Neuronal stem cell (in vitro differentiated cells): ENCODE measurements at regions not wholly inside any gene's neighbourhood (a gene's known extent, or its start where the extent isn't known, plus 50 kb on each side); places are given as distances from the start of the nearest gene placed in this dataset.
A peak's percentile ranks its signal among the peaks of the same experiment; 100 is the strongest.

Source experiments
- DNase-seq: peaks from one replicate; pipeline ENCODE4 v3.0.0-alpha.2; 2013; ENCODE audit warnings: low spot score
- H2AFZ ChIP-seq: one replicate; pipeline ENCODE4 v1.6.1; 2013; ENCODE audit warnings: mild to moderate bottlenecking, low read length, inconsistent platforms
- H2AK5ac ChIP-seq: 2 replicates; pipeline ENCODE4 v1.6.1; 2013; ENCODE audit warnings: low read depth, mild to moderate bottlenecking, inconsistent platforms, low read length, moderate library complexity, mixed read lengths
- H2BK120ac ChIP-seq: 2 replicates; pipeline ENCODE4 v1.6.1; 2013; ENCODE audit warnings: low read depth, mild to moderate bottlenecking, inconsistent platforms, low read length, moderate library complexity, mixed read lengths
- H2BK12ac ChIP-seq: one replicate; pipeline ENCODE4 v1.6.1; 2013; ENCODE audit warnings: low read length, inconsistent platforms
- H2BK15ac ChIP-seq: 2 replicates; pipeline ENCODE4 v1.6.1; 2013; ENCODE audit warnings: mild to moderate bottlenecking, low read length, inconsistent platforms, mixed read lengths
- H2BK5ac ChIP-seq: one replicate; pipeline ENCODE4 v1.6.1; 2013; ENCODE audit warnings: inconsistent platforms, mild to moderate bottlenecking, low read length, moderate library complexity
- H3K14ac ChIP-seq: one replicate; pipeline ENCODE4 v1.6.1; 2013; ENCODE audit warnings: low read length, inconsistent platforms
- H3K18ac ChIP-seq: 2 replicates; pipeline ENCODE4 v1.6.1; 2013; ENCODE audit warnings: low read length, inconsistent platforms
- H3K23ac ChIP-seq: 2 replicates; pipeline ENCODE4 v1.6.1; 2013; ENCODE audit warnings: low read depth, mild to moderate bottlenecking, mixed read lengths, low read length, inconsistent platforms; ENCODE audit not compliant: poor library complexity
- H3K27ac ChIP-seq: replicated peaks from 3 replicates; pipeline ENCODE4 v1.5.1; 2013; ENCODE audit warnings: low read length, inconsistent platforms
- H3K27me3 ChIP-seq, 3 experiments: 2 replicates each; pipeline ENCODE4 v1.6.1; 2013; ENCODE audit warnings: low read length in 3 of 3, mild to moderate bottlenecking in 2 of 3, inconsistent platforms in 1 of 3, low read depth in 1 of 3, mixed read lengths in 1 of 3, moderate library complexity in 1 of 3; ENCODE audit not compliant: control insufficient read depth in 3 of 3, insufficient read depth in 3 of 3
- H3K36me3 ChIP-seq, 2 donors: replicated peaks in 1 of 2; 2 replicates each; pipeline ENCODE4 v1.6.1; 2013; ENCODE audit warnings: low read length in 2 of 2; ENCODE audit not compliant: control insufficient read depth in 2 of 2, insufficient read depth in 2 of 2
- H3K4ac ChIP-seq: 2 replicates; pipeline ENCODE4 v1.6.1; 2013; ENCODE audit warnings: inconsistent platforms, mild to moderate bottlenecking, low read length, moderate library complexity
- H3K4me1 ChIP-seq, 2 donors: 1 replicate in 1 of 2; 2 replicates in 1 of 2; pipeline ENCODE4 v1.6.1; 2013; ENCODE audit warnings: low read length in 2 of 2, low read depth in 1 of 2; ENCODE audit not compliant: control insufficient read depth in 2 of 2, insufficient read depth in 1 of 2
- H3K4me2 ChIP-seq: one replicate; pipeline ENCODE4 v1.6.1; 2013; ENCODE audit warnings: mild to moderate bottlenecking, low read length, inconsistent platforms; ENCODE audit not compliant: insufficient read depth, poor library complexity, severe bottlenecking
- H3K4me3 ChIP-seq, 2 donors: 2 replicates each; pipeline ENCODE4 v1.5.1; 2013; ENCODE audit warnings: low read length in 2 of 2, mild to moderate bottlenecking in 2 of 2, inconsistent platforms in 1 of 2, moderate library complexity in 1 of 2
- H3K79me1 ChIP-seq: one replicate; pipeline ENCODE4 v1.6.1; 2013; ENCODE audit warnings: low read depth, mild to moderate bottlenecking, inconsistent platforms, low read length, moderate library complexity
- H3K9ac ChIP-seq: one replicate; pipeline ENCODE4 v1.6.1; 2013; ENCODE audit warnings: mild to moderate bottlenecking, low read depth, low read length, inconsistent platforms; ENCODE audit not compliant: poor library complexity
- H3K9me3 ChIP-seq, 2 donors: replicated peaks in 1 of 2; 2 replicates each; pipeline versions ENCODE3 to v1.6.1; 2013; ENCODE audit warnings: low read length in 2 of 2, mild to moderate bottlenecking in 2 of 2, inconsistent platforms in 1 of 2, low read depth in 1 of 2, mixed read lengths in 1 of 2, moderate library complexity in 1 of 2; ENCODE audit not compliant: control insufficient read depth in 2 of 2, insufficient read depth in 1 of 2
- H4K8ac ChIP-seq: one replicate; pipeline ENCODE4 v1.6.1; 2013; ENCODE audit warnings: low read depth, mild to moderate bottlenecking, inconsistent platforms, low read length, moderate library complexity
- H4K91ac ChIP-seq: one replicate; pipeline ENCODE4 v1.6.1; 2013; ENCODE audit warnings: low read length, low read depth, mild to moderate bottlenecking, inconsistent platforms; ENCODE audit not compliant: poor library complexity
- WGBS, 2 donors: extraction: QIAGEN DNeasy Blood & Tissue Kit; methylation state at CpG; one replicate each; pipeline ENCODE4 v1.1.7; 2013; ENCODE audit warnings: missing lambda C conversion rate in 2 of 2, mixed read lengths in 1 of 2; ENCODE audit not compliant: insufficient read length in 2 of 2, insufficient replicate concordance in 1 of 2; ENCODE audit errors: extremely low coverage in 2 of 2; 5-methylcytosine and 5-hydroxymethylcytosine counted together

DNA sequence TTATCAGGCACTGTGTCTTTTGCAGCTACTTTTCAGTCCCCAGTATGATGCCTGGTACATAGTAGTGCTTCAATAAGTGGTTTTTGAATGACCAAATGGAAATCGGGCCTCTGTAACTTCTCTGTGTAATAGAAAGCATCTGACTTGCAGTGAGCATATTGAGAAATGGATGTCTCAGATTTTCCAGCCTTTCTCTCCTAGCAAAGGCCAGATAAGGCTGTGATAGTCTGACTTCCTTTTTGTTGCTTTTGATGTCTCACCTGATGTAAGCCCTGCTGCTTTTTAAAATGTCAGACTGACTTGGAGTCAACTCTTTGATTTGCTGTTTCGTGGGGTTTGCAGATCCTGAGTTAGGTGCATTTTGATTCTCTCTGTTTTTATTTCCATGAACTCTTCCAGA is 590.0 kb upstream of the ZNF608 start:
- no peaks in the 10 kb centered on the region for H3K9me3 ChIP-seq
- no peaks in the 10 kb centered on the region for H3K36me3 ChIP-seq
- no peak overlapping the region for H3K23ac ChIP-seq
- WGBS, 2 donors = no CpG with 5 or more reads among the region's 2 CpGs
- H4K8ac ChIP-seq = no peak overlapping the region
- H3K4me1 ChIP-seq = peaks cover 3 to 12% of the 10 kb centered on the region in 2 donors
- no peak for DNase-seq
- no peak overlapping the region for H2BK120ac ChIP-seq
- no peak overlapping the region for H2BK15ac ChIP-seq
- H2AK5ac ChIP-seq = no peak overlapping the region
- no peak overlapping the region for H4K91ac ChIP-seq
- no peaks in the 10 kb centered on the region for H3K79me1 ChIP-seq
- no peak overlapping the region for H3K4ac ChIP-seq
- no peak overlapping the region for H3K27ac ChIP-seq
- H3K18ac ChIP-seq = no peak overlapping the region
- no peak overlapping the region for H2BK5ac ChIP-seq
- H2BK12ac ChIP-seq = no peak overlapping the region
- H2AFZ ChIP-seq = peak overlapping the region; percentile 73
- no peak overlapping the region for H3K4me3 ChIP-seq
- H3K9ac ChIP-seq = no peak overlapping the region
- no peak overlapping the region for H3K4me2 ChIP-seq
- no peak overlapping the region for H3K14ac ChIP-seq
- H3K27me3 ChIP-seq = no peaks in the 10 kb centered on the region

DNA sequence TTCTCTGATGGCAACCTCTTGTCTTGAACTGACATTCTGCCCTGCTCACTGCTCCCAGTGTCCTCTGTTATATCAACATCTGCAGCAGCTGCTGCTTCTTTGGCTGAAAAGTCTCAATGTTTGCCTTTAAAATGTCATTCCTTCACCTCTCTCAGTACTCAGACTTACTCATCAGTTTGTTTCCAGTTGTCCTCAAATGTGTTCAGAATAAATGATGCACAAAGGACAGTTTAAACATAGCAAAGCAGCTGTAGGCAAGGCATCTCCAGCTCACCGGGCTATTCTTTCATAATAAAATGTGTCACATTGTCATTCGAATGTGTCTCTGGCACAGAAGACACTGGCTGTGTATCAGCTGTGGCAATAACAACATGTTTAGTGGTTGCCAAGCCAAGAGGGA is 590.9 kb upstream of the ZNF608 start:
- H2AFZ ChIP-seq = peak overlapping the region; percentile 73
- H3K9ac ChIP-seq = no peak overlapping the region
- H2AK5ac ChIP-seq = no peak overlapping the region
- H2BK12ac ChIP-seq = no peak overlapping the region
- H3K23ac ChIP-seq = no peak overlapping the region
- no CpG with 5 or more reads among the region's 2 CpGs for WGBS, 2 donors
- no peak for DNase-seq
- H3K14ac ChIP-seq = no peak overlapping the region
- H3K18ac ChIP-seq = no peak overlapping the region
- no peaks in the 10 kb centered on the region for H3K27me3 ChIP-seq
- no peaks in the 10 kb centered on the region for H3K9me3 ChIP-seq
- H3K4me1 ChIP-seq = peaks cover 3 to 12% of the 10 kb centered on the region in 2 donors
- H4K8ac ChIP-seq = no peak overlapping the region
- H3K4me2 ChIP-seq = no peak overlapping the region
- no peak overlapping the region for H2BK15ac ChIP-seq
- no peak overlapping the region for H2BK5ac ChIP-seq
- H3K36me3 ChIP-seq = no peaks in the 10 kb centered on the region
- no peak overlapping the region for H3K4me3 ChIP-seq
- no peak overlapping the region for H3K27ac ChIP-seq
- H3K79me1 ChIP-seq = no peaks in the 10 kb centered on the region
- H2BK120ac ChIP-seq = no peak overlapping the region
- H3K4ac ChIP-seq = no peak overlapping the region
- H4K91ac ChIP-seq = no peak overlapping the region

DNA sequence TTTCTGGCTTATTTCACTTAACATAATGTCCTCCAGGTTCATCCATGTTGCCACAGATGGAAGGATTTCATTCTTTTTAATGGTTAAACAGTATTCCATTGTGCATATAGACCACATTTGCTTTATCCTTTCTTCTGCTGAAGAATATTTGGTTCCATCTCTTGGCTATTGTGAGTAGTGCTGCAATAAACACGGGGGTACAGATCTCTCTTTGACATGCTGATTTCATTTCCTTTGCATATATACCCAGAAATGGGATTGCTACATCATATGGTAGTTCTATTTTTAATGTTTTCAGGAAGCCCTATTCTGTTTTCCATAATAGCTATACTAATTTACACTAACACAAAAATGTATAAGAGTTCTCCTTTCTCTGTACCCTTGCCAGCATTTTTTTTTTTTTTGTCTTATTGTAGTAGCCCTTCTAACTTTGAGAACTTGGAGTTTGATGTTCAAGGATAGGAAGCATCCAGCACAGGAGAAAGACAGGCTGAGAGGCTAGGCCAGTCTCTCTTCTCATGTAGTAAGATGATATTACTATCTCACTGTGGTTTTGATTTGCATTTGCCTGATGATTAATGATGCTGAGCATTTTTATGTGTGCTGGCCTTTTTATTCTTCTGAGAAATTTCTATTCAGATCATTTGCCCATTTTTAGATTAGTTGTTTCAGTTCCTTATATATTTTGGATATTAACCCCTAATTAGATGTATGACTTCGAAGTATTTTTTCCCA is 592.2 kb upstream of the ZNF608 start:
- H3K9ac ChIP-seq = no peak overlapping the region
- no peaks in the 10 kb centered on the region for H3K36me3 ChIP-seq
- no peak overlapping the region for H4K8ac ChIP-seq
- no peak overlapping the region for H3K23ac ChIP-seq
- H2AFZ ChIP-seq = no peak overlapping the region
- no peak overlapping the region for H3K4me3 ChIP-seq
- H2BK120ac ChIP-seq = no peak overlapping the region
- H3K27me3 ChIP-seq = no peaks in the 10 kb centered on the region
- no peak overlapping the region for H3K4me2 ChIP-seq
- no peak overlapping the region for H3K4ac ChIP-seq
- no peak for DNase-seq
- no peak overlapping the region for H4K91ac ChIP-seq
- H2BK12ac ChIP-seq = no peak overlapping the region
- no peaks in the 10 kb centered on the region for H3K79me1 ChIP-seq
- H2BK15ac ChIP-seq = no peak overlapping the region
- no peak overlapping the region for H2AK5ac ChIP-seq
- H3K14ac ChIP-seq = no peak overlapping the region
- H3K9me3 ChIP-seq = no peaks in the 10 kb centered on the region
- H3K27ac ChIP-seq = no peak overlapping the region
- H3K18ac ChIP-seq = no peak overlapping the region
- H2BK5ac ChIP-seq = no peak overlapping the region
- peaks cover 3 to 12% of the 10 kb centered on the region in 2 donors for H3K4me1 ChIP-seq
- no CpG with 5 or more reads among the region's 2 CpGs for whole genome bisulfite sequencing, 2 donors

DNA sequence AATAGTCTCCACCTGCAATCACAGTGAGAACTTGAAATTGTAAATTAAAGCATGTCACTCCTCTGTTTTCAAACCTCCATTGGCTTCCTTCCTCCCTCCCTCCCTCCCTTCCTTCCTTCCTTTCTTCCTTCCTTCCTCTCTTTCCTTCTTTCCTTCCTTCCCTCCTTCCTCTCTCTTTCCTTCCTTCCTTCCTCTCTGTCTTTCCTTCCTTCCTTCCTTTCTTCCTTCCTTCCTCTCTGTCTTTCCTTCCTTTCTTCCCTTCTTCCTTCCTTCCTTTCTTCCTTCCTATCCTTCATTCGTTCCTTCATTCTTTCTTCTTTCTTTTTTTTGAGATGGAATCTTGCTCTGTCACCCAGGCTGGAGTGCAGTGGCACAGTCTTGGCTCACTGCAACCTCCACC is 595.0 kb upstream of the ZNF608 start:
- Histone ChIP-seq H4K91ac (no peak overlapping the region), H3K4me3 (no peak overlapping the region), H2BK5ac (no peak overlapping the region), H3K4me1 (peaks cover 4 to 14% of the 10 kb centered on the region in 2 donors), H3K9ac (no peak overlapping the region), H3K14ac (no peak overlapping the region), H2BK12ac (no peak overlapping the region), H2BK120ac (no peak overlapping the region), H4K8ac (no peak overlapping the region), H3K4me2 (no peak overlapping the region), H3K27me3 (peaks cover 0 to 2% (median 0%) of the 10 kb centered on the region in 3 experiments), H3K36me3 (no peaks in the 10 kb centered on the region), H3K27ac (no peak overlapping the region), H2AFZ (no peak overlapping the region), H3K18ac (no peak overlapping the region), H3K23ac (no peak overlapping the region), H3K79me1 (no peaks in the 10 kb centered on the region), H2AK5ac (no peak overlapping the region), H2BK15ac (no peak overlapping the region), H3K4ac (no peak overlapping the region), H3K9me3 (peaks cover 0 to 6% of the 10 kb centered on the region in 2 donors)
- WGBS, 2 donors = 64% methylated on average over 1 of the region's 1 CpG; no CpG with 5 or more reads in 1 of the 2 donors
- no peak for DNase-seq
